Muscle layer of duodenum (tissue), 2 donors: ENCODE measurements at regions not wholly inside any gene's neighbourhood (a gene's known extent, or its start where the extent isn't known, plus 50 kb on each side); places are given as distances from the start of the nearest gene placed in this dataset.
"Not testable (repeated sequence)": the region's sequence is repeated elsewhere in the genome, so short reads cannot be mapped to it uniquely, and the experiment has no call there.

Experiments used
- H3K27ac ChIP-seq: one replicate; pipeline ENCODE4 v1.7.0; 2013; ENCODE audit warnings: mild to moderate bottlenecking, low read length
- H3K27me3 ChIP-seq: one replicate; pipeline ENCODE4 v1.7.0; 2013; ENCODE audit warnings: low read depth, mild to moderate bottlenecking, control low read depth, low read length
- H3K36me3 ChIP-seq, 2 donors: one replicate each; pipeline ENCODE4 v1.7.0; 2013; ENCODE audit warnings: low read length in 2 of 2, control low read depth in 1 of 2, mild to moderate bottlenecking in 1 of 2; ENCODE audit not compliant: insufficient read depth in 2 of 2, control insufficient read depth in 1 of 2
- H3K4me1 ChIP-seq, 2 donors: one replicate each; pipeline ENCODE4 v1.7.0; 2013; ENCODE audit warnings: low read length in 2 of 2, mild to moderate bottlenecking in 2 of 2, control low read depth in 1 of 2, moderate library complexity in 1 of 2; ENCODE audit not compliant: insufficient read depth in 2 of 2, control insufficient read depth in 1 of 2
- H3K4me3 ChIP-seq, 2 donors: one replicate each; pipeline ENCODE4 v1.7.0; 2013; ENCODE audit warnings: low read length in 2 of 2, low read depth in 1 of 2, mild to moderate bottlenecking in 1 of 2
- H3K9me3 ChIP-seq, 2 donors: one replicate each; pipeline ENCODE4 v1.7.0; 2013; ENCODE audit warnings: low read length in 2 of 2, control low read depth in 1 of 2, mild to moderate bottlenecking in 1 of 2; ENCODE audit not compliant: control insufficient read depth in 1 of 2
- donor health status: healthy.

DNA sequence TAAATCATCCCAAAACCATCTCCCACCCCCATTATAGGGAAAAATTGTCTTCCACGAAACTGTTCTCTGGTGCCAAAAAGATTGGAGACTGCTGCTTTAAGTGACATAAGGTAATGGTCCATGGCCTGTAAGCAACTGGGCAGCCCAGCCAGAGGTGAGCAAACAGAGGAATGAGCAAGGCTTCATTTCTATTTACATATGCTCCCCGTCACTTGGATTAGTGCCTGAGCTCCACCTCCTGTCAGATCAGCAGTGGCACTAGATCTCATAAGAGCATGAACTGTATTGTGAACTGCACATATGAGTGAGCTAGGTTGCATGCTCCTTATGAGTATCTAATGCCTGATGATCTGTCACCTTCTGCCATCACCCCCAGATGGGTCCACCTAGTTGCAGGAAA is 1159.8 kb upstream of the ALCAM start:
- H3K4me3 ChIP-seq, result no peak overlapping the region
- H3K36me3 ChIP-seq, result no peaks in the 10 kb centered on the region
- no peaks in the 10 kb centered on the region for H3K9me3 ChIP-seq
- H3K4me1 ChIP-seq, result no peaks in the 10 kb centered on the region
- H3K27me3 ChIP-seq, result no peaks in the 10 kb centered on the region
- no peak overlapping the region for H3K27ac ChIP-seq

DNA sequence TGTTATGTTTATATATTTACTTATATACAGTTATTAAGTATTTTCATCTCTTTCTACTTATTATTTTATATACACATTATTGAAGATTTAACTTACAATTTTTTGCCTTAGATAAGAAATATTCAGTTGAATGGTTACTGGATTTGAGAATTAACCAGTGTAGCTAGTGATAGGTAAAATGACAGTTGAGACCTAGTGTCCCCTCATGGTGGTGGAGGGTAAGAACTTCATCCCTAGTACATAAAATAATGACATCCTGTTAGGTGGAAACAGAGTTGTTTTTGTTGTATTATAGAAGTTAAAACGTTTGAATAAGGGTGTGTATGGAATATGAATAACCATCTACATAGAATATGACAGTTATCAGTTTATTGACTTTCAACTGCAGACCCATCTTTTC is 1152.4 kb upstream of the ALCAM start:
- no peaks in the 10 kb centered on the region for H3K9me3 ChIP-seq
- H3K27me3 ChIP-seq, result no peaks in the 10 kb centered on the region
- H3K4me1 ChIP-seq, result no peaks in the 10 kb centered on the region

DNA sequence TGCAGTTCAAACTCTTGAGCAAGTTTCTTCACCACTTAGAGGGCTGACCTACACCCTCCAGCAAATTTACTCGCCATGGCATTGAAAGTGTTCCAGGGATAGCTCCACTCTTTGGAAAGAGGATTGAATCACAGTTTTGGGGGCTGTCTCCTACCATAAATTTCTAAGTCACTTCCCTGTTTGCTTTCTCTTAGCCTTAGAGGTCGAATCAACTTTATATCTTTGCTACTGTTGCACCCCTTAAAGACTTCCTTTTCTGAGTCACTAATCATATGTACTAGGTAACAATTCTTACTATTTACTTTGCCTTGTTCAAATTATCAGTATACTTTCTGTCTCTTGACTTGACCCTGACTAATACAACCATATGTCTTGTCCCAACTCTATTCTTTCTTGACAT is 1151.8 kb upstream of the ALCAM start:
- H3K4me1 ChIP-seq, result no peaks in the 10 kb centered on the region
- H3K4me3 ChIP-seq, result no peak overlapping the region
- H3K9me3 ChIP-seq, result no peaks in the 10 kb centered on the region
- no peaks in the 10 kb centered on the region for H3K27me3 ChIP-seq
- no peak overlapping the region for H3K27ac ChIP-seq
- H3K36me3 ChIP-seq, result no peaks in the 10 kb centered on the region

More for the DNA sequence above, 1152.4 kb upstream of the ALCAM start:
- Histone ChIP-seq H3K36me3 (no peaks in the 10 kb centered on the region), H3K27ac (no peak overlapping the region), H3K4me3 (no peak overlapping the region)

DNA sequence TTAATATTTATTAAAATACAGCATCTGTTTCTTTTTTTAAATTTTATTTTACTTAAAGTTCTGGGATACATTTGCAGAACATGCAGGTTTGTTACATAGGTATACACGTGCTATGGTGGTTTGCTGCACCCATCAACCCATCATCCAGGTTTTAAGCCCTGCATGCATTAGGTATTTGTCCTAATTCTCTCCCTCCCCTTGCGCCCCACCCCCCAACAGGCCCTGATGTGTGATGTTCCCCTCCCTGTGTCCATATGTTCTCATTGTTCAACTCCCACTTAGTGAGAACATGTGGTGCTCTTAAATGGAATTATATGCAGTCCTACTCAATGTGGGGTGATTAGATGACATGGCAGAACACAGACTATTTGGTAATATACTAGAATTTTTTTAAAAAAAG is 1147.7 kb upstream of the ALCAM start:
- H3K4me3 ChIP-seq, H3K27me3 ChIP-seq, H3K9me3 ChIP-seq, H3K27ac ChIP-seq, H3K4me1 ChIP-seq, H3K36me3 ChIP-seq: not testable (repeated sequence)

DNA sequence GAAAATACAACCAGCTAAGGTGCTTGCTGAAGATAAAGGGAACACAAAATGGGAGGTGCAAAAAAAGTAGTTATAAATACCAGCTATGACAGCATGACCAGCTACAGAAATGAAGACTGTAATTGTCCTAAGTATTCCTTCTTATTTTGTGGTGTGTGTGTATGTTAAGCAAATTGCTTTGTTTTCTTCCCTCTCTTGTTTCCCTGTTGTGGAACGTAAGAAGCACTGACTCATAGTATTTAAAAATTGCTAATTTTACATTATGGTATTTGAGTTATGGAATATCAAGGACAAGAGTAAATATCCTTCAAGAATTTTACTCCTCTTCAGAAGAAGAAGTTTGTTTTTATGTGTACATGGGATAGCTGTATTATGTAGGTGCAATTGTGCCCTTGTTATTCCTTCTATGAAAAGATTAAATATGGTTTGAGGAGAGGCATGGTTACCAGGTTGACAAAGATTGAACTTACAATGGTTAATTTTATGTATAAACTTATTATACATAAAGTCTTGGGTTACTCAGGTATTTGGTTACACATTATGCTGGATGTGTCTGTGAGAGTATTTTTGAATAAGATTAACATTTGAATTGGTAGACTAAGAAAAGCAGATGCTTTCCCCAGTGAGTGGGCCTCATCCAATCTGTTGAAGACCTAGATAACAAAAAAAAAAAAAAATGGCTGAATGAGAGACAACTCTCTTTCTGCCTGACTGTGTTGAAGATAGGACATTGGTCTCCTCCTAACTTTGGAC is 1132.1 kb upstream of the ALCAM start:
- Histone ChIP-seq H3K36me3 (no peaks in the 10 kb centered on the region), H3K27ac (no peak overlapping the region), H3K4me3 (no peak overlapping the region), H3K9me3 (no peaks in the 10 kb centered on the region), H3K4me1 (no peaks in the 10 kb centered on the region), H3K27me3 (no peaks in the 10 kb centered on the region)

DNA sequence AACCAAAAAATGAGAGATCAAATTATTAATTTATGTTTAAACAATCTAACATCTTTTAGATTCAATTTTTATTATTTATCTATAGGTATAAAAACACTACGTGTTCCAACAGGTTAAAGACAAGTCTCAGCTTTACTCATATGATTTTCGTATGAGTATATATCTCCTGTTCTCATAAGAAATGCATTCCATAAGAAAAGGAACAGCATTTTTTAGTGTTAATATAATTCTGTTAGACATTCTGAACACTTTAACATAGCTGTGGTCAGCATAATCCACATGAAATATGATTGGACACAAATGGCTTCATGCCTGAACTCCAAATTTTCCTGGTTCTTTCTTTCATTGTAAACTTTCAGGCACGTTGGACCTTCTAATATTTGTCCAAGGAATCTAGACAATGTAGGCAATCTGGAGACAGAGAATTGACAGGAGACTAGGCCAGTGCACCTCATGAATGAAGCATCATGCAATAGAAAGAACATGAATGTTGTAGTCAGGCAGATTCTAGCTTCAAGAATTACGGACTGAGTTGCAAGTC is 1122.0 kb upstream of the ALCAM start:
- no peaks in the 10 kb centered on the region for H3K27me3 ChIP-seq
- no peaks in the 10 kb centered on the region for H3K36me3 ChIP-seq
- no peak overlapping the region for H3K27ac ChIP-seq
- H3K9me3 ChIP-seq, result peaks cover 0 to 6% of the 10 kb centered on the region in 2 donors
- H3K4me3 ChIP-seq, result no peak overlapping the region
- no peaks in the 10 kb centered on the region for H3K4me1 ChIP-seq

DNA sequence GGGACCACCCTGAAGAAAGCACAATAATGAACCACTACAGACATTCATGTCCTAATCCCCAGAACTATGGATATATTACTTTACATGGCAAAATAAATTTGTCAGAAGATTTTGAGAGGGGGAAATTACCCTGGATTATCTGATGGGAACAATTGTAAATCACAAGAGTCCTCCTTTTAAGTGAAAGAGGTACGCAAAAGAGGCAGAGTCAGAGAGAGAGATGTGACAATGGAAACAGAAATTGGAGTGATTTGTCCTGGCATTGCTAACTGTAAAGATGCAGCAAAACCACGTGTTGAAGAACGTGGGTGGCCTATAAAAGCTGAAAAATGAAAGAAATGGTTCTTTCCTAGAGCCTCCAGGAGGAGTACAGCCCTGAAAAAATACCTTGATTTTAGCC is 1121.4 kb upstream of the ALCAM start:
- Histone ChIP-seq H3K27me3 (no peaks in the 10 kb centered on the region), H3K4me1 (no peaks in the 10 kb centered on the region), H3K36me3 (no peaks in the 10 kb centered on the region), H3K27ac (no peak overlapping the region), H3K9me3 (peaks cover 0 to 6% of the 10 kb centered on the region in 2 donors), H3K4me3 (no peak overlapping the region)

DNA sequence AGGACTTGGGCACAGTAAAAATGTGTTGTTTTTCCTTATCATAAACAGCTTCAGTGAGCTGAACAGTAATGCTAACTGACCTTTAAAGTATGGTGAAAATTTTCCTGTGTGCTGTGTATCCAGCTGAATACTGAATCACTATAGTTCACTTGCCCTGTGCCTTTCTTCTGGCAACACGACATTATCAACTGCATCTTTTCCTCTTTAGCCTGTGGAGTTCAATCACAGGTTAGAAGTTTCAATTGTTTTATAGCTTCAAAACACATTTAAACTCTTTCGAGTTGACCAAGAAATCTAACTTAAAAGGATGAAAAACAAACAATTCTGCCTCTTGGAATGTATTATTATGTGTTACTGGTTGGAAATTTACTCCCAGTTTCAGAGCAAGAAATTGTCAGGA is 1120.7 kb upstream of the ALCAM start:
- Histone ChIP-seq H3K4me1 (no peaks in the 10 kb centered on the region), H3K27ac (no peak overlapping the region), H3K36me3 (no peaks in the 10 kb centered on the region), H3K9me3 (peaks cover 0 to 6% of the 10 kb centered on the region in 2 donors), H3K4me3 (no peak overlapping the region), H3K27me3 (no peaks in the 10 kb centered on the region)

DNA sequence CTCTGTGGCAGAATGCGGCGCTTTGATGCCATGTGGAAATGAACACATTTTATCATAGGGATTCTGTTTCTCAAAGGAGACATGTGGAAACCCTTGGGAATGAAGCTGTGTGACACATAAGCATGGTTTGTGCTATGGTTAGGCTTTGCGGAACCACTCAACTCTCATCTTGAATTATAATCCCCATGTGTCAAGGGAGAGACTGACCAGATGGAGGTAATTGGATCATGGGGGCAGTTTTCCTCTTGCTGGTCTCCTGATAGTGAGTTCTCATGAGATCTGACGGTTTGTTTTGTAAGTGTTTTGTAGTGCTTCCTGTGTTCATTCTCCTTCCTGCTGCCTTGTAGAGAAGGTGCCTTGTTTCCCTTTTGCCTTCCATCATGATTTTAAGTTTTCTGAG is 1109.2 kb upstream of the ALCAM start:
- H3K36me3 ChIP-seq, result no peaks in the 10 kb centered on the region
- H3K9me3 ChIP-seq, result no peaks in the 10 kb centered on the region
- no peak overlapping the region for H3K4me3 ChIP-seq
- no peak overlapping the region for H3K27ac ChIP-seq
- H3K4me1 ChIP-seq, result no peaks in the 10 kb centered on the region
- no peaks in the 10 kb centered on the region for H3K27me3 ChIP-seq

DNA sequence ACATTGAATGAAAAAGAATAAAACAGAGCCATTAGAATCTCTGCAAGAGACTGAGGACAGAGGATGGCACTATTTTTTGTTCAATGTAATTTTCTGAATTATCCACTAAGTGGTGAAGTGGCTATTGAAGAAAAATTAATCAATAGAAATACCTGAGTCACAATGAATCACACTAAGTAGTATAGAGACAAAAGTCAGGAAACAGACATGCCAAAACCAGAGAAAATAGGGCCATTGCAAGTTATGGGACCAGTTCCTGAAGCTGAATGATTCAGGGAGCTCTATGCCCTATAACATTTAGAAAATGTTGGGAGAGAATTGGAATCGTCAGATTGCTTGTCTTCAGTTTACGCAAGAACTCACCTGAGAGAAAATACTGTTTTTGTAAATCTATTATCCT is 1103.2 kb upstream of the ALCAM start:
- Histone ChIP-seq H3K36me3 (no peaks in the 10 kb centered on the region), H3K27me3 (no peaks in the 10 kb centered on the region), H3K27ac (no peak overlapping the region), H3K4me3 (no peak overlapping the region), H3K9me3 (no peaks in the 10 kb centered on the region), H3K4me1 (no peaks in the 10 kb centered on the region)

DNA sequence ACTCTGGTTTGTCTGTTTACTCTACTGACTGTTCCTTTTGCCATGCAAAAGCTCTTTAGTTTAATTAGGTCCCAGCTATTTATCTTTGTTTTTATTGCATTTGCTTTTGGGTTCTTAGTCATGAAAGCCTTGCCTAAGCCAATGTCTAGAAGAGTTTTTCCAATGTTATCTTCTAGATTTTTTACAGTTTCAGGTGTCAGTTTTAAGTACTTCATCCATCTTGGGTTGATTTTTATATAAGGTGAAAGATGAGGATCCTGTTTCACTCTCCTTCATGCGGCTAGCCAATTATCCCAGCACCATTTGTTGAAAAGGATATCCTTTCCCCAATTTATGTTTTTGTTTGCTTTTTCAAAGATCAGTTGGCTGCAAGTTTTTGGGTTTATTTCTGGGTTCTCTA is 1100.5 kb upstream of the ALCAM start:
- not testable (repeated sequence) for H3K27ac ChIP-seq

DNA sequence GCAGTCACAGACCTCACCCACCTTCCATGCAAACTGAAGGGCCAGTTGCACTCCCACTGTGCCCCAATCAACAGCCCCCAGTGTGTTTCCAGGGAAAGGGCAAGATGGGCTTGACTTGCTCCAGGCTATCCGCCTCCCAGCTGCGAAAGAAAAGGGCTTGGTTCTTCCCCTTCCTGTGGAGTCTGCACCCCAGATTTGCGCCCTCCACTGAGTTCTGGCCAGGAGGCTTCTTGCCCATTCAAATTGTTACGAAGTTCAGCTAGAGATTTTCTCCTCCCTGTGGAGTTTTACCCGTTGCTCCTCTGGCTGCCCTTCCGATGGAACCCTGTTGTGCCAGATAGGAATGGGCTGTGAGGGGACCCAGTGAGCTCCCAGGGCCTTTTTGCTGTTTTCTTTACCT is 1096.9 kb upstream of the ALCAM start:
- Histone ChIP-seq H3K27me3 (no peaks in the 10 kb centered on the region), H3K36me3 (no peaks in the 10 kb centered on the region), H3K4me3 (no peak overlapping the region), H3K27ac (no peak overlapping the region), H3K4me1 (no peaks in the 10 kb centered on the region), H3K9me3 (no peaks in the 10 kb centered on the region)

More for the DNA sequence above, 1100.5 kb upstream of the ALCAM start:
- not testable (repeated sequence) for H3K27me3 ChIP-seq, H3K4me3 ChIP-seq, H3K4me1 ChIP-seq, H3K36me3 ChIP-seq, H3K9me3 ChIP-seq
